ENCODE measurements at regions not wholly inside any gene's neighbourhood (a gene's known extent, or its start where the extent isn't known, plus 50 kb on each side); places are given as distances from the start of the nearest gene placed in this dataset.

DNA sequence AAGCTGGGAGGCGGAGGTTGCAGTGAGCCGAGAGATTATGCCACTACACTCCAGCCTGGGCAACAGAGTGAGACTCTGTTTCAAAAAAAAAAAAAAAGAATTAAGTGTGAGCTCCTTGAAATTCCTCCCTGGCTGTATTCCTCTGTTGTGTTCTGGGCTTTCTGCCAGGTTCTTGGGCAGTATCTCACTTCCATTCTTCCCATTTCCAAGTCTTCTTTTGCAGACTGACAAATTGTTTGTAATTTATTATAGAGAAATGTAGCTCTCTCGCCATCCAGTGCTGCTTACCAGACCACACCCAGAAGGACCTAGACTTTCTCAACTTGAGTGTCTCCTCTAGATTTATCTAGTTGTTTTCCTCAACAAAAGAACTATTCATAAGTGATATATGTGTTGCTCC is 105.0 kb upstream of the ADGRL2 start:
- Histone ChIP-seq H3K9me3 (ENCODE audit: control insufficient read depth in 2 of 2, low read length in 2 of 2) (no peaks in the 10 kb centered on the region), H3K4me3 (ENCODE audit: low read depth, low read length) (no peak overlapping the region), H3K4me1 (ENCODE audit: control insufficient read depth, insufficient read depth, low read length, poor library complexity, severe bottlenecking) (no peaks in the 10 kb centered on the region), H3K27ac (ENCODE audit: insufficient read depth, low read length, poor library complexity, severe bottlenecking) (no peak overlapping the region), H3K36me3 (ENCODE audit: control insufficient read depth, insufficient read depth, low read length) (no peaks in the 10 kb centered on the region), H3K27me3 (ENCODE audit: control insufficient read depth, insufficient read depth, low read length) (no peaks in the 10 kb centered on the region)
- H3K27ac Mint-ChIP-seq: no peak overlapping the region
- no peaks in the 10 kb centered on the region for H3K36me3 Mint-ChIP-seq
- H3K27me3 Mint-ChIP-seq: no peaks in the 10 kb centered on the region
- peaks cover 1 to 16% (median 4%) of the 10 kb centered on the region in 7 donors for H3K9me3 Mint-ChIP-seq
- H3K4me3 Mint-ChIP-seq: no peak overlapping the region
- DNase-seq: no peak
- ATAC-seq (ENCODE audit: low read depth in 2 of 2): no peak
- H3K4me1 Mint-ChIP-seq: no peaks in the 10 kb centered on the region

DNA sequence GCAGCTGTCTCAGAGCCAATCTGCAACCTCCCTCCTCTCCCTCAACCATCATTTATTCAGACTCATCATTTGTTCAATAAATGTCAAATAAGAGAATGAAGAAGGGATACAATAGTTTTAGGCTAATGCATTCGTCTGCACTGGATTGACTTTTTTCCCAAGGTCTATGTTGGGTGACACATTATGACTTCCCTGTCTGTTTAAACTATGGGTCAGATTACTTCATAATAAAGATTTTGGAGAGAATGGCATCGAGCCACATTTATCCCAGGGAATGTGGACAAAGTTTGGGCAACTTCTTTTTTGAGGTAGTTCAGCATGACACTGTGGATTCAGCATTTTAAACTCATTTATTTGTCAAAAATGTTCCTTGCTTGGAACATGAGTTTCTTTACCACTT is 107.4 kb upstream of the ADGRL2 start:
- Mint-ChIP-seq H3K27me3 (no peaks in the 10 kb centered on the region), H3K4me3 (no peak overlapping the region), H3K9me3 (peaks cover 0 to 24% (median 3%) of the 10 kb centered on the region in 7 donors), H3K4me1 (no peaks in the 10 kb centered on the region), H3K36me3 (no peaks in the 10 kb centered on the region), H3K27ac (no peak overlapping the region)
- H3K4me3 ChIP-seq (ENCODE audit: low read depth, low read length): no peak overlapping the region
- DNase-seq (no peak), ATAC-seq (ENCODE audit: low read depth in 2 of 2) (no peak)
- no peaks in the 10 kb centered on the region for H3K36me3 ChIP-seq (ENCODE audit: control insufficient read depth, insufficient read depth, low read length)
- no peak overlapping the region for H3K27ac ChIP-seq (ENCODE audit: insufficient read depth, low read length, poor library complexity, severe bottlenecking)
- no peaks in the 10 kb centered on the region for H3K9me3 ChIP-seq (ENCODE audit: control insufficient read depth in 2 of 2, low read length in 2 of 2)
- H3K4me1 ChIP-seq (ENCODE audit: control insufficient read depth, insufficient read depth, low read length, poor library complexity, severe bottlenecking): no peaks in the 10 kb centered on the region
- H3K27me3 ChIP-seq (ENCODE audit: control insufficient read depth, insufficient read depth, low read length): no peaks in the 10 kb centered on the region

DNA sequence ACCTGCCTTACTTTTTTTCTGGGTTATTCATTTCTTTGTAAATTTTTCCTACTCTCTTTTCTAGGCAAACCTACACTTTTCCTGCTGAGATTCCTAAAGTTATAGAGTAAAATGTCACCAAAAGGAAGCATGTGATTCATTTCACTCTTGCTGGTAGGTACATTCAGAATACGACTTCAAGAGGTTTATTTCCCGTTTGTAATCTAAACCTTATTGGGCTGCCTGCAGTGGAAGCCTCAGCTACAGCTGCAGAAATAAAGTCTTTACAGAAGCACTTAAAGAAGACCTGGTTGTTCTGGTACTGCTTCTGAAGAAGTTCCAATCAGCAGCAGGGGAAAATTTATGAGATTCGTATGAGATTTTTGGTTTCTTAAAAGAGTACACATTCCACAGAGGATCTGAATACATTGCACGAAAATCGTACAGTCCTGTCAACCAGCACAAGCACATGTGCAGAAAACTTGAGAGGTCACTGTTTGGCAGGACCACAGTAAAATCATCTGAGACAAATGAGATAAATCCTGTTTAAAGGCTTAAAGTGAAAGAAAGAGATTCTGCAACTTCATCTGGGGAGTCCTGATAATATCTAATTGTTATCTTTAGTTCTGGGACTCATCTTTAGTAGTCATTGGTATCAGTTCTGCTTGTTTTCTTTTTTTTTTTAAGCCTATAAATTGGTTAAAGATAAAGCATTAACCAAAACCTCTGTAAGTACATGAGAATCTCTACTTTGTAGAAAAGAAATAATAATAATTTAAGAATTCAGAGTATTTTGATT is 109.9 kb upstream of the ADGRL2 start:
- Mint-ChIP-seq H3K36me3 (no peaks in the 10 kb centered on the region), H3K4me1 (no peaks in the 10 kb centered on the region)
- ATAC-seq (ENCODE audit: low read depth in 2 of 2): no peak

GRCh38 chr1:81689531-81689941 is 111.2 kb upstream of the ADGRL2 start:
- H3K4me3 ChIP-seq (ENCODE audit: low read depth, low read length): no peak overlapping the region
- H3K27ac ChIP-seq (ENCODE audit: insufficient read depth, low read length, poor library complexity, severe bottlenecking): no peak overlapping the region
- Mint-ChIP-seq H3K27me3 (no peaks in the 10 kb centered on the region), H3K4me3 (no peak overlapping the region), H3K9me3 (peaks cover 3 to 40% (median 8%) of the 10 kb centered on the region in 7 donors), H3K4me1 (no peaks in the 10 kb centered on the region), H3K36me3 (no peaks in the 10 kb centered on the region), H3K27ac (no peak overlapping the region)
- H3K27me3 ChIP-seq (ENCODE audit: control insufficient read depth, insufficient read depth, low read length): no peaks in the 10 kb centered on the region
- no peaks in the 10 kb centered on the region for H3K9me3 ChIP-seq (ENCODE audit: control insufficient read depth in 2 of 2, low read length in 2 of 2)
- no peaks in the 10 kb centered on the region for H3K4me1 ChIP-seq (ENCODE audit: control insufficient read depth, insufficient read depth, low read length, poor library complexity, severe bottlenecking)
- H3K36me3 ChIP-seq (ENCODE audit: control insufficient read depth, insufficient read depth, low read length): no peaks in the 10 kb centered on the region
- ATAC-seq (ENCODE audit: low read depth in 2 of 2): no peak
- no peak for DNase-seq

More for the DNA sequence above, 109.9 kb upstream of the ADGRL2 start:
- Mint-ChIP-seq H3K9me3 (peaks cover 0 to 37% (median 6%) of the 10 kb centered on the region in 7 donors), H3K4me3 (no peak overlapping the region), H3K27ac (no peak overlapping the region), H3K27me3 (no peaks in the 10 kb centered on the region)
- Histone ChIP-seq H3K36me3 (ENCODE audit: control insufficient read depth, insufficient read depth, low read length) (no peaks in the 10 kb centered on the region), H3K27ac (ENCODE audit: insufficient read depth, low read length, poor library complexity, severe bottlenecking) (no peak overlapping the region), H3K4me1 (ENCODE audit: control insufficient read depth, insufficient read depth, low read length, poor library complexity, severe bottlenecking) (no peaks in the 10 kb centered on the region), H3K27me3 (ENCODE audit: control insufficient read depth, insufficient read depth, low read length) (no peaks in the 10 kb centered on the region), H3K4me3 (ENCODE audit: low read depth, low read length) (no peak overlapping the region), H3K9me3 (ENCODE audit: control insufficient read depth in 2 of 2, low read length in 2 of 2) (no peaks in the 10 kb centered on the region)
- DNase-seq: no peak

GRCh38 chr1:81682490-81682889 is 118.2 kb upstream of the ADGRL2 start:
- H3K27me3 Mint-ChIP-seq: no peaks in the 10 kb centered on the region
- no peaks in the 10 kb centered on the region for H3K36me3 Mint-ChIP-seq
- H3K4me3 Mint-ChIP-seq: no peak overlapping the region
- DNase-seq: no peak
- H3K27ac Mint-ChIP-seq: no peak overlapping the region
- no peaks in the 10 kb centered on the region for H3K4me1 ChIP-seq (ENCODE audit: control insufficient read depth, insufficient read depth, low read length, poor library complexity, severe bottlenecking)
- ATAC-seq (ENCODE audit: low read depth in 2 of 2): no peak
- no peak overlapping the region for H3K4me3 ChIP-seq (ENCODE audit: low read depth, low read length)
- H3K9me3 ChIP-seq (ENCODE audit: control insufficient read depth in 2 of 2, low read length in 2 of 2): no peaks in the 10 kb centered on the region
- no peaks in the 10 kb centered on the region for H3K27me3 ChIP-seq (ENCODE audit: control insufficient read depth, insufficient read depth, low read length)
- no peaks in the 10 kb centered on the region for H3K4me1 Mint-ChIP-seq
- H3K36me3 ChIP-seq (ENCODE audit: control insufficient read depth, insufficient read depth, low read length): no peaks in the 10 kb centered on the region
- H3K27ac ChIP-seq (ENCODE audit: insufficient read depth, low read length, poor library complexity, severe bottlenecking): no peak overlapping the region
- H3K9me3 Mint-ChIP-seq: peaks cover 5 to 27% (median 11%) of the 10 kb centered on the region in 7 donors

DNA sequence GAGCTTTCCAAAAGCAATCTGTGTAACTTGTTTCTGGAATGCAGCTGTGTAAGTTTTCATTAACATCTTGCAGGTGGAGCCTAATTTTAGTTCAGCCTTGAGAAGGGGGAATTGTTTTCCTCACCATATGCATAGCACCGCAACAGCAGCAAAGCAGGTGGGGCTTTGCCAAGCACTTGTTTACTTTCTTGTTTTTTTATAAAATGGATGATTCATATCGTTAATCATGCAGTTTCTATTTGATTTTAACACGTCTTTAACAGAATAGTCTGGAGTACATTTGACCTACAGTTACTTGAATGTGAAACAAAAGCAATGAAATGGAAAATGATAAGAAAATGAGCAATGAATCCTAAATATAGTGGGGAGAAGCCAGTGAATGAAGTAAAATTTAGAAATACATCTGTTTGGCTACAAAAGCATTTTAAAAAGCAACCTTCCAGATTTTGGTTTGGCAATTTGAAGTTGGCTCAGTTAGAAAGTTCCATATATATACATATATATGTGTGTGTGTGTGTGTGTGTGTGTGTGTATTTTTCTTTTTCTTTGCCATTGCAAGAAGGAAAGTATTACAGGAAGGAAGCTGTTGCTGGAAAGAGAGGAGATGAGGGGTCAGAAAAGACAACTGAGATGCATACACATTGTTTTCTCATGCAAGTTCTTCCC is 119.0 kb upstream of the ADGRL2 start:
- H3K27ac Mint-ChIP-seq: no peak overlapping the region
- Histone ChIP-seq H3K4me1 (ENCODE audit: control insufficient read depth, insufficient read depth, low read length, poor library complexity, severe bottlenecking) (no peaks in the 10 kb centered on the region), H3K36me3 (ENCODE audit: control insufficient read depth, insufficient read depth, low read length) (no peaks in the 10 kb centered on the region), H3K4me3 (ENCODE audit: low read depth, low read length) (no peak overlapping the region), H3K27me3 (ENCODE audit: control insufficient read depth, insufficient read depth, low read length) (no peaks in the 10 kb centered on the region), H3K9me3 (ENCODE audit: control insufficient read depth in 2 of 2, low read length in 2 of 2) (no peaks in the 10 kb centered on the region), H3K27ac (ENCODE audit: insufficient read depth, low read length, poor library complexity, severe bottlenecking) (no peak overlapping the region)
- no peaks in the 10 kb centered on the region for H3K36me3 Mint-ChIP-seq
- H3K4me3 Mint-ChIP-seq: no peak overlapping the region
- peaks cover 5 to 25% (median 11%) of the 10 kb centered on the region in 7 donors for H3K9me3 Mint-ChIP-seq
- ATAC-seq (ENCODE audit: low read depth in 2 of 2) (no peak), DNase-seq (no peak)
- H3K27me3 Mint-ChIP-seq: no peaks in the 10 kb centered on the region
- no peaks in the 10 kb centered on the region for H3K4me1 Mint-ChIP-seq

- Mint-ChIP-seq H3K27me3 (no peaks in the 10 kb centered on the region), H3K4me3 (no peak overlapping the region), H3K4me1 (no peaks in the 10 kb centered on the region), H3K27ac (no peak overlapping the region), H3K9me3 (peaks cover 5 to 19% (median 11%) of the 10 kb centered on the region in 7 donors), H3K36me3 (no peaks in the 10 kb centered on the region)
- H3K4me1 ChIP-seq (ENCODE audit: control insufficient read depth, insufficient read depth, low read length, poor library complexity, severe bottlenecking): no peaks in the 10 kb centered on the region
- no peak overlapping the region for H3K27ac ChIP-seq (ENCODE audit: insufficient read depth, low read length, poor library complexity, severe bottlenecking)
- no peaks in the 10 kb centered on the region for H3K27me3 ChIP-seq (ENCODE audit: control insufficient read depth, insufficient read depth, low read length)
- DNase-seq (no peak), ATAC-seq (ENCODE audit: low read depth in 2 of 2) (no peak)
- no peaks in the 10 kb centered on the region for H3K9me3 ChIP-seq (ENCODE audit: control insufficient read depth in 2 of 2, low read length in 2 of 2)
- no peak overlapping the region for H3K4me3 ChIP-seq (ENCODE audit: low read depth, low read length)
- H3K36me3 ChIP-seq (ENCODE audit: control insufficient read depth, insufficient read depth, low read length): no peaks in the 10 kb centered on the region
Measured at GRCh38 chr1:81681114-81681513, 119.6 kb upstream of the ADGRL2 start.

DNA sequence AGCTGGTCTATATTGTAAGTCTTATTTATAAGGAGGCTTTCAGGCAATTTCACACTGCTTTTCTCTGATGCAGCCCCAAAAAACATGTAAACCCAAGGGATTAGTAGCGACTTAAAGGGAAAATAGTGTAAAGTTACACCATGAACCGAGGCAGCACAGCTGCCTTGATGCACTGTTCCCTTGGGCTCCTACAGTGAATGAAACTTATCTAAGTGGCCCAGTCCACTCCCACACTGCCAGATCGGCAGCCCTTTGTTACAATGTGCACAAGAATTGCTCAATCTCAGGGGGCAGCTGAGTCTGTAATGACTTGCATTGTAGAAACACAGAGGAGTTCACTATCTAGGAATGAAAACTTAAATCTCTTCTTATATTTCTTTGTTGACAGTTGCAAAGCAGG is 120.8 kb upstream of the ADGRL2 start:
- H3K27ac ChIP-seq (ENCODE audit: insufficient read depth, low read length, poor library complexity, severe bottlenecking): no peak overlapping the region
- no peaks in the 10 kb centered on the region for H3K36me3 ChIP-seq (ENCODE audit: control insufficient read depth, insufficient read depth, low read length)
- Mint-ChIP-seq H3K36me3 (no peaks in the 10 kb centered on the region), H3K4me3 (no peak overlapping the region), H3K4me1 (no peaks in the 10 kb centered on the region), H3K27ac (no peak overlapping the region), H3K27me3 (no peaks in the 10 kb centered on the region), H3K9me3 (peaks cover 5 to 14% (median 9%) of the 10 kb centered on the region in 7 donors)
- ATAC-seq (ENCODE audit: low read depth in 2 of 2) (no peak), DNase-seq (no peak)
- no peaks in the 10 kb centered on the region for H3K9me3 ChIP-seq (ENCODE audit: control insufficient read depth in 2 of 2, low read length in 2 of 2)
- no peak overlapping the region for H3K4me3 ChIP-seq (ENCODE audit: low read depth, low read length)
- no peaks in the 10 kb centered on the region for H3K4me1 ChIP-seq (ENCODE audit: control insufficient read depth, insufficient read depth, low read length, poor library complexity, severe bottlenecking)
- no peaks in the 10 kb centered on the region for H3K27me3 ChIP-seq (ENCODE audit: control insufficient read depth, insufficient read depth, low read length)
